WERI-Rb-1 (cell line): ENCODE measurements at regions not wholly inside any gene's neighbourhood (a gene's known extent, or its start where the extent isn't known, plus 50 kb on each side); places are given as distances from the start of the nearest gene placed in this dataset.

Experiments used
- DNase-seq: peaks from one replicate; pipeline ENCODE4 v3.0.0-alpha.2; 2020
- H3K27ac ChIP-seq: fragments of 250-450 bp; sonication (Bioruptor Pico); 2 replicates; pipeline ENCODE4 v1.5.1; 2020; ENCODE audit warnings: mild to moderate bottlenecking, moderate library complexity
- H3K27me3 ChIP-seq: fragments of 250-450 bp; sonication (Bioruptor Pico); 2 replicates; pipeline ENCODE4 v1.5.1; 2021; ENCODE audit warnings: mild to moderate bottlenecking, low read depth, moderate library complexity; ENCODE audit not compliant: insufficient read depth, severe bottlenecking
- H3K36me3 ChIP-seq: fragments of 250-450 bp; sonication (Bioruptor Pico); 2 replicates; pipeline ENCODE4 v1.5.1; 2020; ENCODE audit warnings: mild to moderate bottlenecking, moderate library complexity
- H3K4me3 ChIP-seq: 2 replicates; pipeline ENCODE4 v1.5.1; 2011; ENCODE audit warnings: low read depth, mild to moderate bottlenecking, control low read depth, low read length
- H3K9me3 ChIP-seq: fragments of 250-450 bp; sonication (Bioruptor Pico); 2 replicates; pipeline ENCODE4 v1.5.1; 2021; ENCODE audit warnings: mild to moderate bottlenecking, moderate library complexity; ENCODE audit not compliant: severe bottlenecking
- CTCF ChIP-seq: IDR thresholded peaks from 2 replicates; pipeline ENCODE4 v1.5.1; 2011; ENCODE audit warnings: low read depth, mild to moderate bottlenecking, control low read depth, inconsistent platforms, low read length

- TF ChIP-seq CTCF, result no peak
- Histone ChIP-seq H3K27ac (no peak overlapping the region), H3K36me3 (no peaks in the 10 kb centered on the region), H3K9me3 (no peaks in the 10 kb centered on the region), H3K27me3 (no peaks in the 10 kb centered on the region), H3K4me3 (no peak overlapping the region)
- DNase-seq, result no peak
Measured at GRCh38 chr10:1939016-1939415, 201.7 kb upstream of the ADARB2 start.

DNA sequence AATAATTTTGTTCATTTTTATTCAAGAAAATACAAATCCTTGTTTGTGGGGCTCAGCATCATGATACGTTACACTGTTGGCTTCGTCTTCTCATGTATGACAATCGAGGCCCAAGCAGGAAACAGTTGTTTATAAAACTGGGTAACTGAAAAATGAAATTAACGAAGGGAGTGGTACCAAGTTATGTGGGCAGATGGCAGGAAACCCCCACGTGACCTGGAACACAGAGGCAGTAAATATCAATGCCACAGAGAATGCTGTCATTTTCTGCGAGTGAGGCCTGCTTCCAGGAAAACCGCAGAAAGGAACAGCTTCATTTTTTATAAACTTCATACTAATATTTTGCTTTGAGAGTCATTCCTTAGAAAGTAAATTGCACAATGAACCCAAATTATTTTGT, 201.0 kb upstream of the ADARB2 start:
- no peak overlapping the region for H3K4me3 ChIP-seq
- no peak for DNase-seq
- no peaks in the 10 kb centered on the region for H3K9me3 ChIP-seq
- no peaks in the 10 kb centered on the region for H3K36me3 ChIP-seq
- no peak for TF ChIP-seq CTCF
- no peaks in the 10 kb centered on the region for H3K27me3 ChIP-seq
- H3K27ac ChIP-seq, result no peak overlapping the region

GRCh38 chr10:1935912-1936311, 198.6 kb upstream of the ADARB2 start:
- Histone ChIP-seq H3K36me3 (no peaks in the 10 kb centered on the region), H3K27ac (no peak overlapping the region), H3K9me3 (no peaks in the 10 kb centered on the region), H3K27me3 (no peaks in the 10 kb centered on the region), H3K4me3 (no peak overlapping the region)
- no peak for DNase-seq
- no peak for TF ChIP-seq CTCF

GRCh38 chr10:1933215-1933614, 195.9 kb upstream of the ADARB2 start:
- no peak for DNase-seq
- Histone ChIP-seq H3K27ac (no peak overlapping the region), H3K9me3 (no peaks in the 10 kb centered on the region), H3K4me3 (no peak overlapping the region), H3K36me3 (no peaks in the 10 kb centered on the region), H3K27me3 (no peaks in the 10 kb centered on the region)
- no peak for TF ChIP-seq CTCF

DNA sequence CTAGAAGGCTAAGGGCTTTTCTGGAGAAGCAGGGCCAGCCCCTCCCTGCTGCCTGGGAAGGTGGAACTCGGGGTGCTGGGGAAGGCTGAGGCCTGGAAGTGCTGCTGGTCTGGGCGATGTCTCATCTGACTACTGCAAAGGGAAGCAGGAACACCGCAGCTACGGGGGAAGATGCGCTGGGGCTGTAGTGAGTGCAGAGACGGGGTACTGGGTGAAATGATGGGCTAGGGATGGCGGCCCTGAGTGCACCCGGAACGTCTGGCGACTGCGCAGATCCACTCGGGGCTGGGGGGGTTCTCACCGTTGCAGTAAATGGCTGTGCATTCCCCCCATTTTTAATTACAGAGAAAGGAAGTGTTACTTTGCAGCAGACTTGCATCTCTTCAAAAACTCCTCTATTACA, 195.4 kb upstream of the ADARB2 start:
- Histone ChIP-seq H3K4me3 (no peak overlapping the region), H3K27me3 (no peaks in the 10 kb centered on the region), H3K9me3 (no peaks in the 10 kb centered on the region), H3K27ac (no peak overlapping the region), H3K36me3 (no peaks in the 10 kb centered on the region)
- DNase-seq, result no peak
- TF ChIP-seq CTCF, result no peak

- TF ChIP-seq CTCF, result no peak
- Histone ChIP-seq H3K27me3 (no peaks in the 10 kb centered on the region), H3K36me3 (no peaks in the 10 kb centered on the region), H3K9me3 (no peaks in the 10 kb centered on the region), H3K27ac (no peak overlapping the region), H3K4me3 (no peak overlapping the region)
- no peak for DNase-seq
Measured at GRCh38 chr10:1928606-1929005, 191.3 kb upstream of the ADARB2 start.
